PC-9 (cell line): ENCODE measurements at regions not wholly inside any gene's neighbourhood (a gene's known extent, or its start where the extent isn't known, plus 50 kb on each side); places are given as distances from the start of the nearest gene placed in this dataset.

Source experiments
- BruUV-seq: library from RNA; stranded (reverse); fragments of 400-500 nt; replicated peaks from 2 replicates; lab custom pipeline; 2021; lab: Mats Ljungman, UMichigan
- CTCF ChIA-PET: fragments of 300-600 bp; sonication (Branson Sonifier 250); formaldehyde crosslinking; loops from one replicate; lab custom pipeline; 2022; ENCODE audit warnings: antibody characterized with exemption; lab: Charles Lee
- POLR2A ChIA-PET: fragments of 300-600 bp; sonication (Branson Sonifier 250); formaldehyde crosslinking; loops from one replicate; lab custom pipeline; 2022; ENCODE audit warnings: antibody characterized with exemption; ENCODE audit not compliant: unreplicated experiment; lab: Charles Lee
- DNase-seq, 2 experiments: peaks; one replicate each; pipeline versions ENCODE4 v3.0.0 to v3.0.0-alpha.2; 2015 to 2022; ENCODE audit warnings: mixed read lengths in 1 of 2
- H2AFZ ChIP-seq: fragments of 200-600 bp; sonication (generic); 2 replicates; pipeline ENCODE4 v1.8.1; 2017; ENCODE audit warnings: antibody characterized with exemption
- H3F3A ChIP-seq: fragments of 200-600 bp; sonication (generic); 2 replicates; pipeline ENCODE4 v1.8.1; 2017; ENCODE audit warnings: antibody characterized with exemption, mild to moderate bottlenecking, low read depth; ENCODE audit not compliant: insufficient read depth
- H3K27ac ChIP-seq: fragments of 200-600 bp; sonication (generic); 2 replicates; pipeline ENCODE4 v1.6.1; 2016; ENCODE audit warnings: mixed run types
- H3K27me3 ChIP-seq: fragments of 200-600 bp; sonication (generic); 2 replicates; pipeline ENCODE4 v1.6.1; 2016; ENCODE audit warnings: low read depth, mixed run types; ENCODE audit not compliant: insufficient read depth
- H3K36me3 ChIP-seq: fragments of 200-600 bp; sonication (generic); 2 replicates; pipeline ENCODE4 v1.6.1; 2016; ENCODE audit warnings: low read depth, mixed run types
- H3K4me1 ChIP-seq: fragments of 200-600 bp; sonication (generic); replicated peaks from 2 replicates; pipeline ENCODE4 v1.6.1; 2016; ENCODE audit warnings: mixed run types; ENCODE audit not compliant: insufficient read depth
- H3K4me2 ChIP-seq: fragments of 200-600 bp; sonication (generic); 2 replicates; pipeline ENCODE4 v1.6.1; 2017; ENCODE audit warnings: mixed run types
- H3K4me3 ChIP-seq: fragments of 200-600 bp; sonication (generic); 2 replicates; pipeline ENCODE4 v1.6.1; 2016; ENCODE audit warnings: mixed run types
- H3K79me2 ChIP-seq: fragments of 200-600 bp; sonication (generic); 2 replicates; pipeline ENCODE4 v1.6.1; 2017; ENCODE audit warnings: low read depth, mixed run types
- H3K9me2 ChIP-seq: fragments of 200-600 bp; sonication (generic); 2 replicates; pipeline ENCODE4 v1.8.1; 2017; ENCODE audit warnings: mild to moderate bottlenecking; ENCODE audit not compliant: insufficient read depth
- H3K9me3 ChIP-seq: fragments of 200-600 bp; sonication (generic); 2 replicates; pipeline ENCODE4 v1.8.1; 2016; ENCODE audit warnings: low read depth; ENCODE audit not compliant: insufficient read depth
- H4K20me1 ChIP-seq: fragments of 200-600 bp; sonication (generic); 2 replicates; pipeline ENCODE4 v1.8.1; 2017; ENCODE audit not compliant: insufficient read depth
- CTCF ChIP-seq: fragments of 200-600 bp; sonication (generic); conservative IDR thresholded peaks from 2 replicates; pipeline ENCODE4 v1.6.1; 2017; ENCODE audit warnings: mixed run types, antibody characterized with exemption, mild to moderate bottlenecking, moderate library complexity
- EZH2 ChIP-seq: fragments of 200-600 bp; sonication (generic); IDR thresholded peaks from 2 replicates; pipeline ENCODE4 v1.8.0; 2017; ENCODE audit warnings: antibody characterized with exemption, low read depth
- intact Hi-C: fragments of 100-400 bp; cut with micrococcal nuclease; formaldehyde crosslinking; loops from one replicate; pipeline ENCODE4 v1.10.0; 2022; ENCODE audit not compliant: unreplicated experiment

DNA sequence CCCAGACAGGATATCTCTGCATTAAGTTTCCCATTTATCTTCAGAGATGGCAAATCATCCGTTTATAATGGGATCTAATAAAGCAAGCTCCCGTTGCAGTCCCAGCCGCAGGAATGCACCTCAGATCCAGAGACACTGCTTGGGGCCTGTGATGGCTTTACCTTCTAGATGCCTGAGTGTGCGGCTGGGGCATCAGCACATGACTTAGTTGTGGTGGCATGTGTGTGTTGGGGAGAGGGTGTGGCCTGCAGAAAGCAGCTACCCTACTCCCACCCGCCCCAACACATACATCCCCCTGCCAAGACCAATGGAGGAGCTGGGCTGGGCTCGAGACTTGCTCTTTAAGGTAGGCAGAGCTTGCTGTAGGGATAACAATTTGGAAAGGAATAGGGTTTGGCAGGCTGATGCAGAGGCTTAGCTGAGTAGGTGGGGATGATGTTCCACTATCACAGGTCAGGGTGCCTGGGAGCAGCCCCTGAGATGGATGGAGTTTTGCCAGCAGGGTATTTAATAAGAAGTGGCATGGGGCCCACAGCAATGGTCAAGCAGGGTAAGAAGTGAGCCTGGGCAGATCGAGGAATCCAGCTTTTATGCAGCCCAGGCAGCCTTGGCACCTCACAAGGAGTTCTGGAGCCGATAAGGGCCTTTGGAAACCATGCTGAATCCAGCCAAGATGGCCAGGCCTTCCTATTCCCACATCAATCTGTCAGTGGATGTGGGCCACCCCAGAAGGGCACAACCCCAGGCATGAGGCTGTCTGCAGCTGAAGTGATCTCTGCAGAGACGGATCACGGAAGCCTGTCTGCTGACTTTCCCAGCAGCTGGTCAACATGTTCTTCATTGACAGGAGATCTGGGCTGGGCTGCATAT is 601.3 kb downstream of the BUD13 start:
- TF ChIP-seq CTCF (no peak), EZH2 (no peak)
- CTCF ChIA-PET = no interaction called here

GRCh38 chr11:116170526-116171120 is 602.2 kb downstream of the BUD13 start:
- peaks cover 40% of the 10 kb centered on the region for H3K27me3 ChIP-seq
- POLR2A ChIA-PET = no interaction called here
- H3K79me2 ChIP-seq = no peaks in the 10 kb centered on the region
- H3K9me3 ChIP-seq = no peaks in the 10 kb centered on the region
- no peak overlapping the region for H3K4me3 ChIP-seq
- H3K4me2 ChIP-seq = no peak overlapping the region
- H4K20me1 ChIP-seq = no peaks in the 10 kb centered on the region
- intact Hi-C loops = no loop called here
- TF ChIP-seq CTCF (no peak; the same call in 1 of the 2 replicates), EZH2 (no peak)
- H3K9me2 ChIP-seq = no peaks in the 10 kb centered on the region
- no peaks in the 10 kb centered on the region for H3K36me3 ChIP-seq
- no TSS peak for BruUV-seq
- no peak for DNase-seq
- H3K27ac ChIP-seq = no peak overlapping the region
- no peak overlapping the region for H2AFZ ChIP-seq
- no peaks in the 10 kb centered on the region for H3F3A ChIP-seq
- CTCF ChIA-PET = no interaction called here
- no peaks in the 10 kb centered on the region for H3K4me1 ChIP-seq

More for the DNA sequence above, 601.3 kb downstream of the BUD13 start:
- no TSS peak for BruUV-seq
- Histone ChIP-seq H3K4me2 (no peak overlapping the region), H4K20me1 (no peaks in the 10 kb centered on the region), H3K27me3 (peaks cover 44% of the 10 kb centered on the region), H3K36me3 (no peaks in the 10 kb centered on the region), H2AFZ (no peak overlapping the region), H3K9me3 (no peaks in the 10 kb centered on the region), H3F3A (no peaks in the 10 kb centered on the region), H3K4me1 (no peaks in the 10 kb centered on the region), H3K79me2 (no peaks in the 10 kb centered on the region), H3K27ac (no peak overlapping the region), H3K4me3 (no peak overlapping the region), H3K9me2 (no peaks in the 10 kb centered on the region)
- DNase-seq = peak in 1 of 2 experiments; percentile 10
- POLR2A ChIA-PET = no interaction called here
- intact Hi-C loops = no loop called here

- Histone ChIP-seq H3K4me3 (no peak overlapping the region), H3K36me3 (no peaks in the 10 kb centered on the region), H3K27me3 (peaks cover 33% of the 10 kb centered on the region), H3K4me2 (no peak overlapping the region), H2AFZ (no peak overlapping the region), H3K9me2 (no peaks in the 10 kb centered on the region), H3K9me3 (no peaks in the 10 kb centered on the region), H3F3A (no peaks in the 10 kb centered on the region), H3K4me1 (no peaks in the 10 kb centered on the region), H3K79me2 (no peaks in the 10 kb centered on the region), H4K20me1 (no peaks in the 10 kb centered on the region), H3K27ac (no peak overlapping the region)
- TF ChIP-seq CTCF (no peak), EZH2 (no peak)
- POLR2A ChIA-PET = no interaction called here
- intact Hi-C loops = no loop called here
- BruUV-seq = no TSS peak
- CTCF ChIA-PET = no interaction called here
- DNase-seq = no peak
Observed at GRCh38 chr11:116169776-116170175, 603.0 kb downstream of the BUD13 start.
